Heart right ventricle (tissue), 16 donors: ENCODE measurements at regions not wholly inside any gene's neighbourhood (a gene's known extent, or its start where the extent isn't known, plus 50 kb on each side); places are given as distances from the start of the nearest gene placed in this dataset.
"Not testable (repeated sequence)": the region's sequence is repeated elsewhere in the genome, so short reads cannot be mapped to it uniquely, and the experiment has no call there.

Experiments
- ATAC-seq, 8 donors: fragments of 200-7000 bp; cut with Tn5 transposase; one replicate each; pipeline ENCODE4 v1.9.1; 2020; ENCODE audit warnings: mild to moderate bottlenecking in 8 of 8, moderate library complexity in 8 of 8, moderate number of reproducible peaks in 1 of 8
- DNase-seq, 2 donors: peaks; one replicate each; pipeline ENCODE4 v3.0.0-alpha.2; 2020
- H3K27ac ChIP-seq, 10 donors: fragments of 200-600 bp; sonication (generic) in 2 of 10; one replicate each; pipeline versions ENCODE4 v1.5.0 to v1.8.0; 2020 to 2022; ENCODE audit warnings: mild to moderate bottlenecking in 3 of 10
- H3K27me3 ChIP-seq, 7 donors: fragments of 200-600 bp; one replicate each; pipeline ENCODE4 v1.8.0; 2021 to 2022; ENCODE audit warnings: mild to moderate bottlenecking in 2 of 7
- H3K36me3 ChIP-seq, 9 donors: fragments of 200-600 bp; sonication (generic) in 1 of 9; one replicate each; pipeline versions ENCODE4 v1.5.0 to v1.8.0; 2020 to 2022; ENCODE audit warnings: mild to moderate bottlenecking in 2 of 9
- H3K4me1 ChIP-seq, 9 donors: fragments of 200-600 bp; sonication (generic) in 1 of 9; one replicate each; pipeline versions ENCODE4 v1.5.0 to v1.8.0; 2020 to 2022; ENCODE audit warnings: mild to moderate bottlenecking in 4 of 9
- H3K4me3 ChIP-seq, 10 donors: fragments of 200-600 bp; sonication (generic) in 2 of 10; one replicate each; pipeline versions ENCODE4 v1.5.0 to v1.8.0; 2020 to 2022; ENCODE audit warnings: mild to moderate bottlenecking in 7 of 10, moderate library complexity in 2 of 10
- H3K9me3 ChIP-seq, 11 donors: fragments of 200-600 bp in 10 of 11; sonication (generic) in 2 of 11; one replicate each; pipeline versions ENCODE4 v1.5.0 to v1.8.0; 2013 to 2022; ENCODE audit warnings: mild to moderate bottlenecking in 2 of 11, control low read depth in 1 of 11, moderate library complexity in 1 of 11
- WGBS, 2 donors: extraction: QIAGEN DNeasy Blood & Tissue Kit; methylation state at CpG; one replicate each; pipeline ENCODE4 v1.1.7; 2013; ENCODE audit warnings: inconsistent platforms in 1 of 2; 5-methylcytosine and 5-hydroxymethylcytosine counted together
- intact Hi-C, 10 donors: fragments of 100-400 bp; cut with DNase I; formaldehyde crosslinking; loops; one replicate each; pipeline versions ENCODE4 v1.11.1 to v1.14.2; 2022
- TF ChIP-seq, protein P1 (sequence below), 9 donors: fragments of 200-600 bp; sonication (generic) in 2 of 9; IDR thresholded peaks; one replicate each; pipeline versions ENCODE4 v1.5.0 to v1.8.0; 2021 to 2022; ENCODE audit warnings: antibody characterized with exemption in 9 of 9, mild to moderate bottlenecking in 5 of 9, moderate library complexity in 1 of 9
- donor health status: Arrhythmogenic right ventricular cardiomyopathy.
- donor health status: ischemic (EF 13 %, LVEDD 7.1; RV severe dilation, severe dysfunction).
- donor health status: healthy with polysubstance abuse.
- donor health status: DM: no; HTN: yes; CAD: no.
- donor health status: DM: no; HTN: no; CAD: no.
- donor health status: ischemic (EF 25% LVEDD 6.9; RV normal size, moderate dysfunction).
- donor health status: ischemic (EF 25% LVEDD 5.7; RV mildly dilated, moderate dysfunction).
- donor health status: healthy.
- donor health status: DM: yes; HTN: yes; CAD: no.
- donor health status: Ischemic cardiomyopathy.
- donor health status: ischemic (EF 35%, LVEDD 5.7; RV mildly dilated, moderate dysfunction).
- donor health status: nonischemic (EF 11% LVEDD 7.7; RV severe dilation, severe dysfunction).
- donor health status: DM: yes; HTN: yes; CAD: no.
- donor health status: PGD.
- donor health status: ischemic (EF 29% LVEDD 5.4; RV normal size, mild dysfunction).
- donor health status: nonischemic (EF 23%, LVEDD 6.1; RV moderate dilation, normal function).

DNA sequence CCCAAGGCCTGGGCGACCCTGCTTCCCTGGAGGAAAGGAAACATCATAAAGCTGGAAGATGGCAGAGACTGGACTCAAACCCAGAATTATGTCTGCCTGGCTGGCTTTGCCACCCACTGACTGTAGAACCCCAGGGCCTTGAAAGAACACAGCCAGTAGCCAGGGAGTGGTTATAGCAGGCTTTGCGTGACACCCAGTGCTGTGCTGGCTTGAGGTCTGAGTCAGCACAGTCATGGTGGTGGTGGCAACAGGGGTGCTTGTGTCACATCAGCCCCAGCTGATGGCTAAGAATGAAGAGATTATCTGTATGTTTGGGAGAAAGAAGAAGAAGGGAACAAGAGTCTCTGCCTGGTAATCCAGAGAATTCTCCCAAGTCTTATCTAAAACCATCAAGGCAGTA lies 178.8 kb upstream of the SPIN4 start:
- no peak for ATAC-seq
- no peak for DNase-seq

DNA sequence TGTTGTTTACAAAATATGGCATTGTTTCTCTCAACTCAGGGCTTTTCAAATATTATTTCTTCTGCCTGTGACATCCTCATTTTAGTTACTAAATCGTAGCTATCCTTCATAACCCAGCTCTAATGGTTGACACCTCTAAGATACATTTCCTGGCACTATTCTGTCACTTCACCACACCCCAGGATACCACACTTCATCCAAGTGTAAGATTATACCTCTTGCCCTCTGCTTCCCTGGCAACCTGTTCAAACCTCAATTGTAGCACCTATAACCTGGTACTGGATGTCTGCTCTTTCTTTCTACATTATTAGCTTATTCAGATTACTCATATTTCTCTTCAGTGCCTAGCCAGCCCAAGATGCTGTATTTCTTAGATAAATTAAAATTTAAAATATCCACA lies 175.7 kb upstream of the SPIN4 start:
- intact Hi-C loops = no loop called here
- 88 to 100% methylated on average over 1 of the region's 1 CpG for WGBS, 2 donors
- ATAC-seq (no peak), DNase-seq (no peak)
- TF ChIP-seq, protein P1, sequence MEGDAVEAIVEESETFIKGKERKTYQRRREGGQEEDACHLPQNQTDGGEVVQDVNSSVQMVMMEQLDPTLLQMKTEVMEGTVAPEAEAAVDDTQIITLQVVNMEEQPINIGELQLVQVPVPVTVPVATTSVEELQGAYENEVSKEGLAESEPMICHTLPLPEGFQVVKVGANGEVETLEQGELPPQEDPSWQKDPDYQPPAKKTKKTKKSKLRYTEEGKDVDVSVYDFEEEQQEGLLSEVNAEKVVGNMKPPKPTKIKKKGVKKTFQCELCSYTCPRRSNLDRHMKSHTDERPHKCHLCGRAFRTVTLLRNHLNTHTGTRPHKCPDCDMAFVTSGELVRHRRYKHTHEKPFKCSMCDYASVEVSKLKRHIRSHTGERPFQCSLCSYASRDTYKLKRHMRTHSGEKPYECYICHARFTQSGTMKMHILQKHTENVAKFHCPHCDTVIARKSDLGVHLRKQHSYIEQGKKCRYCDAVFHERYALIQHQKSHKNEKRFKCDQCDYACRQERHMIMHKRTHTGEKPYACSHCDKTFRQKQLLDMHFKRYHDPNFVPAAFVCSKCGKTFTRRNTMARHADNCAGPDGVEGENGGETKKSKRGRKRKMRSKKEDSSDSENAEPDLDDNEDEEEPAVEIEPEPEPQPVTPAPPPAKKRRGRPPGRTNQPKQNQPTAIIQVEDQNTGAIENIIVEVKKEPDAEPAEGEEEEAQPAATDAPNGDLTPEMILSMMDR (IDR thresholded peaks at IDR 0.05) = no peak
- no peak overlapping the region for H3K27ac ChIP-seq
- H3K27me3 ChIP-seq = no peaks in the 10 kb centered on the region
- H3K4me3 ChIP-seq = no peak overlapping the region
- H3K9me3 ChIP-seq = peaks cover 0 to 19% (median 7%) of the 10 kb centered on the region in 11 donors
- H3K36me3 ChIP-seq = no peaks in the 10 kb centered on the region
- H3K4me1 ChIP-seq = no peaks in the 10 kb centered on the region

More for the DNA sequence above, 178.8 kb upstream of the SPIN4 start:
- TF ChIP-seq, protein P1 (IDR thresholded peaks at IDR 0.05) = no peak
- H3K36me3 ChIP-seq = no peaks in the 10 kb centered on the region
- H3K27me3 ChIP-seq = no peaks in the 10 kb centered on the region
- H3K4me1 ChIP-seq = no peaks in the 10 kb centered on the region
- 97% methylated on average over 2 of the region's 2 CpGs for WGBS, 2 donors
- no peak overlapping the region for H3K4me3 ChIP-seq
- peaks cover 0 to 39% (median 7%) of the 10 kb centered on the region in 11 donors for H3K9me3 ChIP-seq
- no peak overlapping the region for H3K27ac ChIP-seq
- intact Hi-C loops = no loop called here

DNA sequence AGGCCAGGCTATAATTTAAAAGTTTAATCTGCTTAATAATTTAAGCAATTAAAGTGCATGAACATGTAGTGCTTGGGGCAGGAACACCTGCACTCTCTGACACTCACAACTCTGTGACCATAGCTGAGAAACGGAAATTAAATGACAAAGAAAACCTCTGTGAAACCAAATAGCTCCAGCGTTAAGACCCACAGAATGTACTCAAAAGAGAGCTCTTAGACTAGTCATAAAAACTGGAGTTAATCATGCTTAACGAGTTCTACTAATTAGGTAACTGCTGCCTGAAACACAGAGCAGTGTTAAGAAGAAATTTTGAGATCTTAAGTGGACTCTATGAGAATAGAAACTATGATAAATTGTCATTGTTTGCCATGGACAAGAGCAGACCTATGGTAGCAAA lies 174.4 kb upstream of the SPIN4 start:
- Histone ChIP-seq H3K36me3 (no peaks in the 10 kb centered on the region), H3K4me1 (no peaks in the 10 kb centered on the region), H3K27me3 (no peaks in the 10 kb centered on the region), H3K4me3 (no peak overlapping the region), H3K27ac (no peak overlapping the region), H3K9me3 (peaks cover 0 to 6% (median 0%) of the 10 kb centered on the region in 11 donors)
- 81 to 84% methylated on average over 3 of the region's 3 CpGs for WGBS, 2 donors
- ATAC-seq (no peak), DNase-seq (no peak)
- intact Hi-C loops = no loop called here
- TF ChIP-seq, protein P1 (IDR thresholded peaks at IDR 0.05) = no peak

DNA sequence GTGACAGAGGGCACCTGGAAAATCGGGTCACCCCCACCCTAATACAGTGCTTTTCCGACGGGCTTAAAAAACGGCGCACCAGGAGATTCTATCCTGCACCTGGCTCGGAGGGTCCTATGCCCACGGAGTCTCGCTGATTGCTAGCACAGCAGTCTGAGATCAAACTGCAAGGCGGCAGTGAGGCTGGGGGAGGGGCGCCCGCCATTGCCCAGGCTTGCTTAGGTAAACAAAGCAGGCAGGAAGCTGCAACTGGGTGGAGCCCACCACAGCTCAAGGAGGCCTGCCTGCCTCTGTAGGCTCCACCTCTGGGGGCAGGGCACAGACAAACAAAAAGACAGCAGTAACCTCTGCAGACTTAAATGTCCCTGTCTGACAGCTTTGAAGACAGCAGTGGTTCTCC lies 168.2 kb upstream of the SPIN4 start:
- H3K27ac ChIP-seq, intact Hi-C loops, ATAC-seq, H3K4me3 ChIP-seq, H3K27me3 ChIP-seq, H3K36me3 ChIP-seq, DNase-seq, H3K9me3 ChIP-seq: not testable (repeated sequence)
- peaks cover 0 to 18% (median 6%) of the 10 kb centered on the region in 9 donors for H3K4me1 ChIP-seq
- WGBS, 2 donors = 86 to 95% methylated on average over 8 to 11 of the region's 11 CpGs

DNA sequence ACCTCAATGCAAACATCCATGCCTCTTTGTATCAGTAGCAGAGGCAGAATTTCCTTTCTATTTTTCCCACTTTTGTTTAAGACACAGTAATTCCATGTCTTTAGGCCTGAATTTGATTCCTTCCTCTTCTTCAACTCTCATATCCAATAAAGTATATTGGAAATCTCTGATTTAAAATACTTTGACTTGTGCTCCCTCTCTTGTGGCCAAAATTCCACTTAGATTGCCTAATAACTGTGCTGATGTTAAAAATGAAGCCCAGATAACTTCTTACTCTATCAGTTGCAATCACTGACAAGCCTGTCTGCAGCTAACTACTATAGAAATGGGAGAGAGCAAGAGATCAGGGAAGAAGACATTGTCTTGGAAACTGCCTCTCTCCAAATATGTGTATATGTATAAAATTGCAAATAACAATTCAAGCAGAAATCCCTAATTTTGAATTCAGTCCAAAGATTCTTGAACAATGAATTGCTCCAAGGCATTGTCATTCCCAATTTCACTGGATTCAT lies 163.5 kb upstream of the SPIN4 start:
- peak in 1 of 8 donors; percentile 2 for ATAC-seq

More for the DNA sequence above, 163.5 kb upstream of the SPIN4 start:
- Histone ChIP-seq H3K27me3 (no peaks in the 10 kb centered on the region), H3K27ac (no peak overlapping the region), H3K4me1 (peaks cover 0 to 32% (median 11%) of the 10 kb centered on the region in 9 donors), H3K9me3 (no peaks in the 10 kb centered on the region), H3K4me3 (no peak overlapping the region), H3K36me3 (no peaks in the 10 kb centered on the region)
- no peak for DNase-seq
- intact Hi-C loops = loop anchor here in 1 of 10 donors (5.0 kb wide), 1 partner anchor 162 kb away; the partner anchor contains the start of gene SPIN4
- TF ChIP-seq, protein P1 (IDR thresholded peaks at IDR 0.05) = no peak
